ENCODE measurements at regions not wholly inside any gene's neighbourhood (a gene's known extent, or its start where the extent isn't known, plus 50 kb on each side); places are given as distances from the start of the nearest gene placed in this dataset.

- DNase-seq = no peak
Observed at GRCh38 chr5:68793993-68794392, 299.8 kb upstream of the SLC30A5 start.

- no peak for DNase-seq
Observed at GRCh38 chr5:68795190-68795589, 298.6 kb upstream of the SLC30A5 start.

GRCh38 chr5:68798877-68799843 is 294.7 kb upstream of the SLC30A5 start:
- DNase-seq = peak in 1 of 3 donors; percentile 32

GRCh38 chr5:68802430-68802829 is 291.4 kb upstream of the SLC30A5 start:
- no peak for DNase-seq

- no peak for DNase-seq
Observed at GRCh38 chr5:68803881-68804319, 289.9 kb upstream of the SLC30A5 start.

- no peak for DNase-seq
Observed at GRCh38 chr5:68804343-68804742, 289.5 kb upstream of the SLC30A5 start.

- DNase-seq = no peak
Observed at GRCh38 chr5:68805444-68805843, 288.4 kb upstream of the SLC30A5 start.

- DNase-seq = peak in 1 of 3 donors; percentile 51
Observed at GRCh38 chr5:68817632-68818031, 276.2 kb upstream of the SLC30A5 start.

- no peak for DNase-seq
Observed at GRCh38 chr5:68818057-68818695, 275.6 kb upstream of the SLC30A5 start.

- DNase-seq = no peak
Observed at GRCh38 chr5:68818870-68819269, 274.9 kb upstream of the SLC30A5 start.

GRCh38 chr5:68821056-68821455 is 272.8 kb upstream of the SLC30A5 start:
- DNase-seq = no peak

GRCh38 chr5:68822796-68823195 is 271.0 kb upstream of the SLC30A5 start:
- DNase-seq = no peak

GRCh38 chr5:68823301-68823700 is 270.5 kb upstream of the SLC30A5 start:
- no peak for DNase-seq

GRCh38 chr5:68830377-68830898 is 263.4 kb upstream of the SLC30A5 start:
- DNase-seq = no peak

- peak in 2 of 3 donors; percentile 28 to 58 for DNase-seq
Observed at GRCh38 chr5:68834491-68834981, 259.3 kb upstream of the SLC30A5 start.

- DNase-seq = no peak
Observed at GRCh38 chr5:68838157-68838718, 255.6 kb upstream of the SLC30A5 start.

GRCh38 chr5:68839019-68839552 is 254.7 kb upstream of the SLC30A5 start:
- peak; percentile 26 to 60 (median 51) for DNase-seq

- DNase-seq = no peak
Observed at GRCh38 chr5:68843624-68844364, 250.0 kb upstream of the SLC30A5 start.

- DNase-seq = no peak
Observed at GRCh38 chr5:68845131-68845530, 248.7 kb upstream of the SLC30A5 start.

- no peak for DNase-seq
Observed at GRCh38 chr5:68846828-68847227, 247.0 kb upstream of the SLC30A5 start.

- no peak for DNase-seq
Observed at GRCh38 chr5:68848091-68848490, 245.7 kb upstream of the SLC30A5 start.

Measured in muscle of back (tissue), 3 donors.